Glomerular endothelial cell (primary cell): ENCODE measurements at regions not wholly inside any gene's neighbourhood (a gene's known extent, or its start where the extent isn't known, plus 50 kb on each side); places are given as distances from the start of the nearest gene placed in this dataset.
"Not testable (repeated sequence)": the region's sequence is repeated elsewhere in the genome, so short reads cannot be mapped to it uniquely, and the experiment has no call there.

ENCODE experiments used
- DNase-seq: peaks from one replicate; pipeline ENCODE4 v3.0.0-alpha.2; 2011; ENCODE audit warnings: low read depth, low spot score; ENCODE audit errors: extremely low read depth

GRCh38 chr5:83001796-83002381, 75.3 kb downstream of the TMEM167A start:
- DNase-seq, result no peak

GRCh38 chr5:83000922-83001321, 76.3 kb downstream of the TMEM167A start:
- no peak for DNase-seq

GRCh38 chr5:83000428-83000827, 76.8 kb downstream of the TMEM167A start:
- DNase-seq, result no peak

GRCh38 chr5:82993416-82993815, 83.8 kb downstream of the TMEM167A start:
- DNase-seq, result no peak

GRCh38 chr5:82992646-82993045, 84.5 kb downstream of the TMEM167A start:
- DNase-seq, result no peak

GRCh38 chr5:82991678-82992323, 85.4 kb downstream of the TMEM167A start:
- peak; percentile 65 for DNase-seq

- DNase-seq, result no peak
These were observed 86.1 kb downstream of the TMEM167A start for GRCh38 chr5:82991059-82991458.

- no peak for DNase-seq
These were observed 90.0 kb downstream of the TMEM167A start for GRCh38 chr5:82987188-82987587.

GRCh38 chr5:82986404-82986803, 90.8 kb downstream of the TMEM167A start:
- no peak for DNase-seq

- DNase-seq, result no peak
These were observed 91.4 kb downstream of the TMEM167A start for GRCh38 chr5:82985763-82986162.

- DNase-seq, result no peak
These were observed 92.1 kb downstream of the TMEM167A start for GRCh38 chr5:82984786-82985735.

GRCh38 chr5:82982846-82983245, 94.3 kb downstream of the TMEM167A start:
- DNase-seq, result no peak

- DNase-seq, result not testable (repeated sequence)
These were observed 100.3 kb downstream of the TMEM167A start for GRCh38 chr5:82976887-82977286.

- DNase-seq, result no peak
These were observed 101.4 kb downstream of the TMEM167A start for GRCh38 chr5:82975812-82976211.

GRCh38 chr5:82975396-82975795, 101.8 kb downstream of the TMEM167A start:
- DNase-seq, result no peak

- DNase-seq, result not testable (repeated sequence)
These were observed 102.8 kb downstream of the TMEM167A start for GRCh38 chr5:82974346-82974745.

GRCh38 chr5:82971901-82972300, 105.3 kb downstream of the TMEM167A start:
- no peak for DNase-seq

GRCh38 chr5:82971034-82971806, 106.0 kb downstream of the TMEM167A start:
- not testable (repeated sequence) for DNase-seq

- not testable (repeated sequence) for DNase-seq
These were observed 107.8 kb downstream of the TMEM167A start for GRCh38 chr5:82969221-82969976.

- DNase-seq, result no peak
These were observed 110.1 kb downstream of the TMEM167A start for GRCh38 chr5:82967072-82967471.
